GDM1 (cell line): ENCODE measurements at regions not wholly inside any gene's neighbourhood (a gene's known extent, or its start where the extent isn't known, plus 50 kb on each side); places are given as distances from the start of the nearest gene placed in this dataset.
"Not testable (repeated sequence)": the region's sequence is repeated elsewhere in the genome, so short reads cannot be mapped to it uniquely, and the experiment has no call there.

Experiments
- DNase-seq: peaks from one replicate; lab custom pipeline; 2025; lab: John Stamatoyannopoulos, UW

- DNase-seq = no peak
These were observed 166.4 kb upstream of the ATP6AP2 start for GRCh38 chrX:40414335-40414734.

- no peak for DNase-seq
These were observed 169.2 kb upstream of the ATP6AP2 start for GRCh38 chrX:40411340-40412111.

GRCh38 chrX:40410859-40411258, 169.9 kb upstream of the ATP6AP2 start:
- no peak for DNase-seq

DNA sequence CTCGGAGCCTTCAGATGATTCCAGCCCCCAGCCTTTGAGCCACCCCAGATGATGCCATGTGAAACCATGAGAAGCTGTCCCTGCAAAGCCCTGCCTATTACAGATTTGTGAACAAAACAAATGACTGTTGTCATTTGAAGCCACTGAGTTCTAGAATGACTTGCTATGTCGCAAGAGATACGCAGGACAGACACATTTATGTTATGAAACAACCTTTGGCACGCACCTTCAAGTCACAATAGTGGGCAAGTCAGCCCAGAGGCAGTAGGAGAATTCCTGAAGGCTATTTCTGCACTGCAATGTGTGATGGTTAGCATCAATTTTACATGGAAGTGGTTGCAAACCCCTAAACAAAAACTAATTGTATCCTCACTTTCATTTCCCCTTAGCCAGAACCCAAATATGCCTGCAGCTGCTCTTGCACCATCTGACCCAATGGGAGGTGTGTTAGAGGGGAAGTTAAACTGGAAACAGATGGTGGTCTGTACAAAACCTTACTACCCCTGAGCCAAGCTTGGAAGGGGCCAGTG, 174.4 kb upstream of the ATP6AP2 start:
- DNase-seq = peak; percentile 14

DNA sequence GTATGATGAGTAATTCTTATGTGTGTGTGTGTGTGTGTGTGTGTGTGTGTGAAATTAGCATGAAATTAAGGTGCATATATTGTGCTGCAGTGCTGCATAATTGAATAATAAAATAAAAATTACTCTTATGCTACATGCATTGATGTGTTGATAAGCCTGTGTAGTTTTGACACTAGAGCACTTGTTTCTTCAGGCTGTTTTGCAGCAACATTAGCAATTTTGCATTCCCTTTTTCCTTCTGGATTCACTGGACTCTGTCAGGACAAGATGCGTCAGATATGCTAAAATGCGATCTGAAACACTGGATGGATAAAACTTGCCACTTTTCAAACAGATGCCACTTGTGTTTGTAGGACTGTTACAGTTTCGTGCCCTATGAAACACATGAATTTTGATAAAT, 175.4 kb upstream of the ATP6AP2 start:
- no peak for DNase-seq

DNA sequence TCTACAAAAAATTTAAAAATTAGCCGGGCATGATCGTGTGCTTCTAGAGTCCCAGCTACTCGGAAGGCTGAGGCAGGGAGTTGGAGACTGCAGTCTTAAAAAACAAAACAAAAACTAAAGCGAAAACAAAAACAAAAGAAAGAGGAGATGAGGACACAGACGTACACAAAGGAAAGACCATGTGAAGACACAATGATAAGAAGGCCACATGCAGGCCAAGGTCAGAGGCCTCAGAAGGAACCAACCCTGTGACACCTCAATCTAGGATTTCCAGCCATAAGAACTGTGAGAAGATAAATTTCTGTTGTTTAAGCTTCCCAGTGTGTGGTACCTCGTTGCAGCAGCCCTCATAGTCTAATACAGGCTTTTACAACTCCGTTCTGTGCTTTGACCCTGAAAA, 177.0 kb upstream of the ATP6AP2 start:
- no peak for DNase-seq

GRCh38 chrX:40402831-40403533, 177.8 kb upstream of the ATP6AP2 start:
- no peak for DNase-seq

GRCh38 chrX:40395102-40395501, 185.7 kb upstream of the ATP6AP2 start:
- no peak for DNase-seq

DNA sequence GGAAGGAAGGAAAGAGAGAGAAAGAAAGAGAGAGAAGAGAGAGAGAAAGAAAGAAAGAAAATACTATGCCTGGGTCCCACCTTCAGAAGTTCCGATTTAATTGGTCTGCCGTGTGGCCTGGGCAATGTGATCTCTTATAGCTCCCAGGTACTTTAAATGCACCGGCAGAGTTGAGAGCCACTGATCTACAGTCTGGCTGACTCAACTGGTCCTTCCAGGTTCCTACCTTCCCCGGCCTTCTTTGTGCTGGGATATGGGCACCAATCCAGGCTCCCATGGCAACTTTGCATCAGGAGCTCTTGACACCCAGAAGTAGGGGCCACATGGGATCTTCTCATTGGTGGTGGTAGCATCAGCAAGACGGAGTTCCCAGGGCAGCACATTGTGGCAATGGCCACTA, 186.5 kb upstream of the ATP6AP2 start:
- DNase-seq = no peak

DNA sequence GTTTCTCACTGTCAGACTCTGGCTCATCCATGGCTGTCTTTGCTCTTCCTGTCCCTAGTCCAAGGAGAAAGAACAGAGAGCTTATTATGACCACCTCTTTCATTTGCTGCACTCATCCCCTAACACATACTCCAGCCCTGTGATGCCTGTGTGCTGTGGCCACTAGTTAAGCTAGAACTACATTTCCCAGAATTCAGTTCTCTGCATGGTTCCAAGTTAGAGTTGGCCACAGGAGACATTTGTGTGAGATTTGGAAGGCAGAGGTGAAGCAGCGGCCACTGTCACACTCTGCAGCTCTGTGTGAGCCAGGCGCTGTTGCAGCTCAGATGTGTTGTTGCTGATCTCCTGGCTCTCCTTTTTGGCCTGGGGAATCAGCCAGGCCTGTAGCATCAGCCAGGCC, 188.2 kb upstream of the ATP6AP2 start:
- DNase-seq = no peak

GRCh38 chrX:40391662-40392061, 189.1 kb upstream of the ATP6AP2 start:
- DNase-seq = no peak

DNA sequence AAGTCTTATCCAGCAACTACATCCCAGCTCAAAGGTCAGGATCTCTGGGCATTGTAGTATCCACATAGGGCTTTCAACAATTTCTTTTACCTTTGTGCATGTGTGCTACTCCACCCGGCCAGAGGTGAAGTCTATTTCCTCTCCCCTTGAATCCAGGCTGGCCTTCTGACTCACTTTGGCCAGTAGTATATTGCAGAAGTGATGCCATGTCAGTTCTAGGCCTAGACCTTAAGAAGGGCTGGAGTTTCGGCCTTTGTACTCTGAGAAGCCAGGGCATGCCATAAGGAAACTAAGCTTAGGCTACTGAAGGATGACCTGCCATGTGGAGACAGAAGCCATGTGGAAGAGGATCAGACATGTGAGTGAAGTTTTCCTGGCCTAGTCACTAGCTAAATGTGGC, 191.2 kb upstream of the ATP6AP2 start:
- DNase-seq = no peak

- DNase-seq = no peak
These were observed 192.3 kb upstream of the ATP6AP2 start for GRCh38 chrX:40388441-40388840.

- not testable (repeated sequence) for DNase-seq
These were observed 192.9 kb upstream of the ATP6AP2 start for GRCh38 chrX:40387869-40388268.

GRCh38 chrX:40387311-40387710, 193.5 kb upstream of the ATP6AP2 start:
- DNase-seq = peak; percentile 8

DNA sequence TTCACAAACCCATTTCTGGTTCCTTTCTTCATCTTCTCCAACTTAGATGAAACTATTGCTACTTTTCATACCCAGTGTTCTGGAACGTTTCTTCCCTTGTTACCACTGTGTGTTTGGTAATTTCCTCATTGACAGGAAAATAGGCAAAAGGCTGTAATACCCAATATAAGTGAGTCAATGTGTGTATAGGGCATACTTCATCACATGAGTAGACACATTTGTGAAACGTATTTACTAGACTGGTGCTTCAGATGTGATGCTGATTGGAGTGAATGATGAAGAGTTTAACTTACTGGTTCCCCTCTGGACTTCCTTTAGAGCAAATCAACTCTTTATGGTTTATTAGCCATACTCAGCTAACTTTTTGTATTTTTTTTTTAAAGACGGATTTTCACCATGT, 195.1 kb upstream of the ATP6AP2 start:
- no peak for DNase-seq

GRCh38 chrX:40385256-40385655, 195.5 kb upstream of the ATP6AP2 start:
- peak; percentile 5 for DNase-seq

- no peak for DNase-seq
These were observed 196.8 kb upstream of the ATP6AP2 start for GRCh38 chrX:40383969-40384368.

GRCh38 chrX:40383360-40383759, 197.4 kb upstream of the ATP6AP2 start:
- no peak for DNase-seq

DNA sequence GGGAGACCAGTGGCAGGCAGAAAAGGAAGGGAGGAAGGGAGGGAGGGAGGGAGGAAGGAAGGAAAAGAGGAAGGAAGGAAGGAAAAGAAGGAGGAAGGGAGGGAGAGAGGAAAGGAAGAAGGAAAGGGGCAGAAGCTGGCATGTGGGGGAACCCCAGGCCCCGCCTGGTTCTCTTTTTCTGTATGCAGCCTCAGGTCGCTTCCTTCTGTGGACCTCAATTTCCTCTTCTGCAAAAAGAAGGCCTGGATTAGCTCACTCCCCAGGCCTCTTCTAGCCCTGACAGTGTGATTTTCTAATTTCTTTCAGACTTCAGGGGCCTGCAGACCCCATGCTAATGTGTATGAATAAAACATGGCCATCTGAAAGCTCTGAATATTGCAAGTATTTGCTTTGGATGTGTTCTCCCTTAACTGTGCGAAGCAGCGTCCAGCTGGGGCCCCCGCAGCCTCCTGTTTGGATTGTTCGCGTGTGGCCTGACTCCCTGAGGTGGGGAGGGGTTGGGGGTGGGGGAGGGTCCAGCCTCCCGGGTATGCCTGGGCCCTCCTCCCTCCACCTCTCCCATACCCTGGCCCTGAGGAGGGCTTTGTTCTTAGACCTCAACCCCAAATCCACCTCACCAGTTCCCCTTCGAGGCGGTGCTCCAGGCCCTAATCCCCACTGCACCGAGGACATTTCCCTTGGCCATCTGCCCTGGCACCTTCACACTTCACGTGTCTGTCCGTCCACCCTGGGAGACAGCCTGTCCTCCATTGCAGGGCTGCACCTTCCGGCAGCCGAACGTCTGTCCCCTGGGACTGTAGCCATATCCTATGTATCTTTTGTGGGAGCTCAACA, 199.9 kb upstream of the ATP6AP2 start:
- peak; percentile 67 for DNase-seq

- DNase-seq = no peak
These were observed 203.1 kb upstream of the ATP6AP2 start for GRCh38 chrX:40377684-40378083.

DNA sequence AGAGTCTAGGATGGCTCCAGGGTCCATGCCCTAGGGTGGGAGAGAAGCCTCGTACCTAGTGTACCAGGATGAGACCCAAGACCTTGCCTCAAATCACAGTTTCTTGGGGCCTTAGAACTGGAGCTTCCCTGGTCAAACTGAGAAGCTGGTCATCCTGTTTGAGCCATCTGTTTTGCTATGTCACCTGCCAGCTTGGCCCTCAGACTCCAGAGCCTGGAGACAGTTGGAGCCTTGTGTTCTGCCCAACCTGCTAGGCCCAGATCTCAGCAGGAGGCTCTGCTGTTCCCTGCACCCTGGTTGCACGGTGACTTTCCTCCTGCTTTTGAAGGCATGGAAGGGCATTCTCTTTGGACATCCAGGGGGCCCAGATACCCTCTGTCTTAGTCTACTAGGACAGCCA, 206.3 kb upstream of the ATP6AP2 start:
- no peak for DNase-seq

- no peak for DNase-seq
These were observed 207.1 kb upstream of the ATP6AP2 start for GRCh38 chrX:40373641-40374040.
